Trophoblast cell (in vitro differentiated cells and primary cell): ENCODE measurements at regions not wholly inside any gene's neighbourhood (a gene's known extent, or its start where the extent isn't known, plus 50 kb on each side); places are given as distances from the start of the nearest gene placed in this dataset.
"Not testable (repeated sequence)": the region's sequence is repeated elsewhere in the genome, so short reads cannot be mapped to it uniquely, and the experiment has no call there.

Source experiments
- DNase-seq, 2 donors: peaks; one replicate each; pipeline ENCODE4 v3.0.0-alpha.2; 2016
- H2AFZ ChIP-seq: 2 replicates; pipeline ENCODE4 v1.6.1; 2013; ENCODE audit warnings: low read length, moderate library complexity, mild to moderate bottlenecking; ENCODE audit not compliant: insufficient read depth, poor library complexity
- H2AK5ac ChIP-seq: 2 replicates; pipeline ENCODE4 v1.6.1; 2013; ENCODE audit warnings: mild to moderate bottlenecking, low read length
- H2BK120ac ChIP-seq: 2 replicates; pipeline ENCODE4 v1.6.1; 2013; ENCODE audit warnings: low read length, mild to moderate bottlenecking, moderate library complexity; ENCODE audit not compliant: insufficient read depth, poor library complexity
- H2BK12ac ChIP-seq: 2 replicates; pipeline ENCODE4 v1.6.1; 2013; ENCODE audit warnings: mild to moderate bottlenecking, low read length, moderate library complexity
- H2BK5ac ChIP-seq: 2 replicates; pipeline ENCODE4 v1.6.1; 2013; ENCODE audit warnings: low read length, low read depth, moderate library complexity, mild to moderate bottlenecking; ENCODE audit not compliant: poor library complexity
- H3K14ac ChIP-seq: 2 replicates; pipeline ENCODE4 v1.6.1; 2013; ENCODE audit warnings: mild to moderate bottlenecking, low read length
- H3K18ac ChIP-seq: 2 replicates; pipeline ENCODE4 v1.6.1; 2013; ENCODE audit warnings: mild to moderate bottlenecking, low read length
- H3K23ac ChIP-seq: 2 replicates; pipeline ENCODE4 v1.6.1; 2013; ENCODE audit warnings: low read length
- H3K27ac ChIP-seq: 2 replicates; pipeline ENCODE4 v1.5.1; 2013; ENCODE audit warnings: low read depth, mild to moderate bottlenecking, inconsistent platforms, low read length, moderate library complexity
- H3K27me3 ChIP-seq: 2 replicates; pipeline ENCODE4 v1.6.1; 2013; ENCODE audit warnings: inconsistent platforms, mild to moderate bottlenecking, low read length, moderate library complexity; ENCODE audit not compliant: insufficient read depth
- H3K36me3 ChIP-seq, 2 experiments: 1 replicate in 1 of 2; 2 replicates in 1 of 2; pipeline ENCODE4 v1.6.1; 2013; ENCODE audit warnings: low read length in 2 of 2, mild to moderate bottlenecking in 2 of 2, moderate library complexity in 1 of 2; ENCODE audit not compliant: insufficient read depth in 2 of 2, control insufficient read depth in 1 of 2
- H3K4ac ChIP-seq: 2 replicates; pipeline ENCODE4 v1.6.1; 2013; ENCODE audit warnings: low read depth, mild to moderate bottlenecking, low read length, moderate library complexity
- H3K4me1 ChIP-seq, 2 experiments: 1 replicate in 1 of 2; 2 replicates in 1 of 2; pipeline ENCODE4 v1.6.1; 2013; ENCODE audit warnings: low read length in 2 of 2, mild to moderate bottlenecking in 2 of 2, moderate library complexity in 1 of 2; ENCODE audit not compliant: insufficient read depth in 2 of 2, control insufficient read depth in 1 of 2
- H3K4me2 ChIP-seq: 2 replicates; pipeline ENCODE4 v1.6.1; 2013; ENCODE audit warnings: inconsistent platforms, mild to moderate bottlenecking, low read length, moderate library complexity
- H3K4me3 ChIP-seq: 2 replicates; pipeline ENCODE4 v1.5.1; 2013; ENCODE audit warnings: mild to moderate bottlenecking, low read depth, low read length, inconsistent platforms
- H3K79me1 ChIP-seq: one replicate; pipeline ENCODE4 v1.6.1; 2013; ENCODE audit warnings: low read length
- H3K79me2 ChIP-seq: 2 replicates; pipeline ENCODE4 v1.6.1; 2013; ENCODE audit warnings: low read length, mild to moderate bottlenecking; ENCODE audit not compliant: control insufficient read depth, insufficient read depth, poor library complexity
- H3K9ac ChIP-seq: 2 replicates; pipeline ENCODE4 v1.6.1; 2013; ENCODE audit warnings: mild to moderate bottlenecking, low read length
- H3K9me3 ChIP-seq: 2 replicates; pipeline ENCODE4 v1.6.1; 2013; ENCODE audit warnings: low read depth, mild to moderate bottlenecking, control low read depth, inconsistent platforms, low read length; ENCODE audit not compliant: insufficient read depth
- H4K12ac ChIP-seq: 2 replicates; pipeline ENCODE4 v1.6.1; 2013; ENCODE audit warnings: low read depth, mild to moderate bottlenecking, low read length, moderate library complexity
- H4K8ac ChIP-seq: 2 replicates; pipeline ENCODE4 v1.6.1; 2013; ENCODE audit warnings: low read depth, mild to moderate bottlenecking, low read length, moderate library complexity
- H4K91ac ChIP-seq: one replicate; pipeline ENCODE4 v1.6.1; 2013; ENCODE audit warnings: low read depth, mild to moderate bottlenecking, low read length, moderate library complexity
- WGBS: extraction: QIAGEN DNeasy Blood & Tissue Kit; methylation state at CpG from one replicate; pipeline ENCODE4 v1.1.7; 2013; ENCODE audit warnings: missing lambda C conversion rate; ENCODE audit not compliant: insufficient read length, insufficient coverage; ENCODE audit errors: extremely low coverage; 5-methylcytosine and 5-hydroxymethylcytosine counted together

DNA sequence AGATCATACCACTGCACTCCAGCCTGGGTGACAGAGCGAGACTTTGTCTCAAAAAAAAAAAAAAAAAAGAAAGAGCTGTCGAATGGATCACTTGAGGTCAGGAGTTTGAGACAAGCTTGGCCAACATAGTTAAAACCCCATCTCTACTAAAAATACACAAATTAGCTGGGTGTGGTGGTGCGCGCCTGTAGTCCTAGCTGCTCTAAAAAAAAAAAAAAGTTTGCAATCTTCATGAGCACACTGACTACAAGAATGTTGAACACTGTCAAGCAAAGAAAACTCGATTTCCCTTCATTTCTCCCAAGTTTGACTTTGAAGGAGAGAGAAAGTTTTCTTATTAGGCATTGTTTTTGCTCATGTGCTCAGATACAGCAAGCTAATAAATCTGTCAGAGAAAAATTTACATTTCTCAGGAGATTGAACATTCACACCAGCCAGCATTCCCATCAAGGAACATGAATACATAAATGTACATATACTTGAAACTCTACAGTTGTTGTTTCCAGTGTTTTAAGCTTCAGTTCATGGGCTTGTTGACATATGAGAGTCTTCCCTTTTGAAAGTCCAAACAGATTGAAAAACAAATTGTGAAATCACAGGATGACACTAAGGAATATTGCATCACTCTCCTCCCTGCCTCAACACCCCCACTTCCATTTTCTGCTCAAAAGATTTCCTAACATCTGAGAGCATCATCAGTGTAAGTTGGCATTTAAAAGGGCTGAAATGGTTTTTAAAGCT, 81.8 kb downstream of the ARRDC3 start:
- H2BK120ac ChIP-seq, result no peak overlapping the region
- no peak overlapping the region for H2BK12ac ChIP-seq
- H4K8ac ChIP-seq, result no peak overlapping the region
- no peak overlapping the region for H3K27ac ChIP-seq
- peaks cover 1% of the 10 kb centered on the region for H3K79me2 ChIP-seq
- H3K36me3 ChIP-seq, result no peaks in the 10 kb centered on the region
- peaks cover 0 to 2% of the 10 kb centered on the region in 2 experiments for H3K4me1 ChIP-seq
- DNase-seq, result peak in 1 of 2 donors; percentile 25
- H3K9me3 ChIP-seq, result no peaks in the 10 kb centered on the region
- WGBS, result no CpG with 5 or more reads among the region's 5 CpGs
- H3K18ac ChIP-seq, result no peak overlapping the region
- no peak overlapping the region for H2AFZ ChIP-seq
- H4K91ac ChIP-seq, result no peak overlapping the region
- H3K14ac ChIP-seq, result no peak overlapping the region
- H3K9ac ChIP-seq, result no peak overlapping the region
- no peak overlapping the region for H3K4me3 ChIP-seq
- H2BK5ac ChIP-seq, result no peak overlapping the region
- H3K27me3 ChIP-seq, result no peaks in the 10 kb centered on the region
- H3K79me1 ChIP-seq, result peaks cover 2% of the 10 kb centered on the region
- no peak overlapping the region for H3K23ac ChIP-seq
- no peak overlapping the region for H4K12ac ChIP-seq
- no peak overlapping the region for H3K4me2 ChIP-seq
- no peak overlapping the region for H3K4ac ChIP-seq
- no peak overlapping the region for H2AK5ac ChIP-seq

DNA sequence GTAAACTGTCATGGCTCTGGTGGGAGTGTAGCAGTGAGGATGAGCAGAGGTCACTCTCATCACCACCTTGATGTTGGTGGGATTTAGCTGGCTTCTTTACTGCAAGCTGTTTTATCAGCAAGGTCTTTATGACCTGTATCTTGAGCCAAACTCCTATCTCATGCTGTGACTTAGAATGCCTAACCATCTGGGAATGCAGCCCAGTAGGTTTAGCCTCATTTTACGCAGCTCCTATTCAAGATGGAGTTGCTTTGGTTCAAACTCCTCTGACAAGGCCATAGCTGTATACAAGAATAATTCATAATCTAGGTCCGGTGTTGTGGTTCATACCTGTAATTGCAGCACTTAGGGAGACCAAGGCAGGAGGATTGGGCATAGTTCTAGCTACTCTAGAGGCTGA, 85.1 kb downstream of the ARRDC3 start:
- Histone ChIP-seq H2AK5ac (no peak overlapping the region), H3K27me3 (no peaks in the 10 kb centered on the region), H2BK5ac (no peak overlapping the region), H3K79me2 (peaks cover 1% of the 10 kb centered on the region), H3K9ac (no peak overlapping the region), H3K9me3 (no peaks in the 10 kb centered on the region), H3K18ac (no peak overlapping the region), H4K91ac (no peak overlapping the region), H2AFZ (no peak overlapping the region), H2BK120ac (no peak overlapping the region), H3K4me2 (no peak overlapping the region), H3K36me3 (no peaks in the 10 kb centered on the region), H3K79me1 (peaks cover 2% of the 10 kb centered on the region), H2BK12ac (no peak overlapping the region), H3K4me1 (peaks cover 3 to 5% of the 10 kb centered on the region in 2 experiments), H3K27ac (no peak overlapping the region), H3K14ac (no peak overlapping the region), H3K4ac (no peak overlapping the region), H3K4me3 (no peak overlapping the region), H3K23ac (no peak overlapping the region), H4K12ac (no peak overlapping the region), H4K8ac (no peak overlapping the region)
- DNase-seq, result peak in 1 of 2 donors; percentile 30
- WGBS, result no CpG with 5 or more reads among the region's 2 CpGs

DNA sequence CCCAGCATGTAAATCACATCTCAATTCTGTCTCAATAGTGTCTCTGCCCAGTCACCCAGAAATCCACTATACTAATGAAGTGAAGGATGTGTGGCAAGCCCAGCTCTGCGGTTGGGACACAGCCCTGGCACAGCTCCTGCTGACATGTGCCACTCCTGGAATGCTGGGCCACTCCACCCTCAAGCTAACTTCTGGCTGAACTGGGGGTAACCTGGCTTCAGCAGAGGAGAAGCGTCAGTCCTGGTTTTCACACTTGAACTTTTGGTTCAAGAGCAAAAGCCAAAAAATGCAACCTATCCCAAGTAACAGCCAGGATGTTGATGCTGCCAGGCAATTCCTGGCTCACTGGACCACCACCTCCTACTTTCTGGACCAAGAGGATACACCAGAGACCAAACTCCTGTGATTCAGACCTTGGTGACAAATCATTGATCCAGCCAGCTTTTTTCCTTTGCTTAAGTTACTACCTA, 86.4 kb downstream of the ARRDC3 start:
- peak overlapping the region; percentile 31 for H3K9ac ChIP-seq
- no peak overlapping the region for H4K8ac ChIP-seq
- H3K27me3 ChIP-seq, result no peaks in the 10 kb centered on the region
- no peak overlapping the region for H3K18ac ChIP-seq
- no peaks in the 10 kb centered on the region for H3K36me3 ChIP-seq
- DNase-seq, result peak in 1 of 2 donors; percentile 20
- H4K12ac ChIP-seq, result no peak overlapping the region
- no CpG with 5 or more reads among the region's 2 CpGs for WGBS
- no peak overlapping the region for H3K23ac ChIP-seq
- H3K14ac ChIP-seq, result no peak overlapping the region
- no peak overlapping the region for H3K4ac ChIP-seq
- peak overlapping the region; percentile 37 for H2AK5ac ChIP-seq
- H3K9me3 ChIP-seq, result no peaks in the 10 kb centered on the region
- H3K4me1 ChIP-seq, result peaks cover 3 to 5% of the 10 kb centered on the region in 2 experiments
- no peak overlapping the region for H2BK12ac ChIP-seq
- peak overlapping the region; percentile 88 for H2BK120ac ChIP-seq
- H3K4me2 ChIP-seq, result no peak overlapping the region
- no peak overlapping the region for H3K4me3 ChIP-seq
- H3K27ac ChIP-seq, result no peak overlapping the region
- H2BK5ac ChIP-seq, result peak overlapping the region; percentile 56
- H2AFZ ChIP-seq, result no peak overlapping the region
- peaks cover 2% of the 10 kb centered on the region for H3K79me1 ChIP-seq
- H4K91ac ChIP-seq, result no peak overlapping the region
- peaks cover 1% of the 10 kb centered on the region for H3K79me2 ChIP-seq

DNA sequence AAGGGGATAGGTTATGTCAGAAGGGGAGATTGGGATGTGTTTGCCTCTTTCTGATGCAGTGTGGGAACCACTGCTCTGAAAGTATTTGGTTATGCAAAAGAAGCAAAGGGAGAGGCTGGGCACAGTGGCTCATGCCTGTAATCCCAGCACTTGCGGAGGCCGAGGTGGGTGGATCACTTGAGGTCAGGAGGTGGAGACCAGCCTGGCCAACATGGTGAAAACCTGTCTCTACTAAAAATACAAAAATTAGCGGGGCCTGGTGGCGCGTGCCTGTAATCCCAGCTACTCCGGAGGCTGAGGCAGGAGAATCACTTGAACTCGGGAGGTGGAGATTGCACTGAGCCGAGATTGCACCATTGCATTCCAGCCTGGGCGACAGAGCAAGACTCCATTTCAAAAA, 87.0 kb downstream of the ARRDC3 start:
- not testable (repeated sequence) for H3K4me1 ChIP-seq, H4K12ac ChIP-seq, H2BK120ac ChIP-seq, H3K36me3 ChIP-seq, H3K27me3 ChIP-seq, H3K79me2 ChIP-seq, H3K23ac ChIP-seq, H3K27ac ChIP-seq, H3K4me2 ChIP-seq, H2BK5ac ChIP-seq, H4K91ac ChIP-seq, H3K18ac ChIP-seq, H3K9me3 ChIP-seq, H4K8ac ChIP-seq, H3K14ac ChIP-seq, H3K79me1 ChIP-seq, H2BK12ac ChIP-seq, H2AK5ac ChIP-seq, H3K4ac ChIP-seq, H3K9ac ChIP-seq, H3K4me3 ChIP-seq, H2AFZ ChIP-seq
- no CpG with 5 or more reads among the region's 9 CpGs for WGBS
- DNase-seq, result peak in 1 of 2 donors; percentile 45
